H1 (cell line): ENCODE measurements at regions not wholly inside any gene's neighbourhood (a gene's known extent, or its start where the extent isn't known, plus 50 kb on each side); places are given as distances from the start of the nearest gene placed in this dataset.
"Not testable (repeated sequence)": the region's sequence is repeated elsewhere in the genome, so short reads cannot be mapped to it uniquely, and the experiment has no call there.

ENCODE experiments used
- CTCF ChIA-PET: fragments of 300-600 bp; sonication (Branson Sonifier 250); formaldehyde crosslinking; loops from one replicate; lab custom pipeline; 2021; ENCODE audit not compliant: partially characterized antibody; lab: Charles Lee
- POLR2A ChIA-PET: fragments of 300-600 bp; sonication (Branson Sonifier 250); formaldehyde crosslinking; loops from one replicate; lab custom pipeline; 2021; ENCODE audit warnings: inconsistent platforms; ENCODE audit not compliant: partially characterized antibody; lab: Charles Lee
- DNase-seq, 2 experiments: peaks; one replicate each; pipeline versions ENCODE4 v3.0.0 to v3.0.0-alpha.2; 2010 to 2022; ENCODE audit warnings: low spot score in 2 of 2, low read depth in 1 of 2, mixed read lengths in 1 of 2
- FAIRE-seq: peaks from 2 replicates; lab custom pipeline; 2011; peaks lifted over from hg19 to GRCh38; lab: Jason Lieb, UNC
- H2AFZ ChIP-seq: 2 replicates; pipeline ENCODE4 v1.8.1; 2012; ENCODE audit warnings: low read length, inconsistent platforms
- H2AK5ac ChIP-seq: 2 replicates; pipeline ENCODE4 v1.6.1; 2013; ENCODE audit warnings: low read depth, low read length
- H2BK120ac ChIP-seq: replicated peaks from 2 replicates; pipeline ENCODE3; 2013; ENCODE audit warnings: low read depth, low read length, inconsistent platforms
- H2BK12ac ChIP-seq: 2 replicates; pipeline ENCODE4 v1.6.1; 2013; ENCODE audit warnings: low read depth, low read length
- H2BK15ac ChIP-seq: 2 replicates; pipeline ENCODE4 v1.6.1; 2013; ENCODE audit warnings: low read length
- H2BK20ac ChIP-seq: 2 replicates; pipeline ENCODE4 v1.6.1; 2013; ENCODE audit warnings: low read length
- H2BK5ac ChIP-seq: 2 replicates; pipeline ENCODE4 v1.6.1; 2013; ENCODE audit warnings: low read depth, low read length
- H3K14ac ChIP-seq: 2 replicates; pipeline ENCODE4 v1.6.1; 2013; ENCODE audit warnings: inconsistent platforms; ENCODE audit not compliant: insufficient read length
- H3K18ac ChIP-seq: 2 replicates; pipeline ENCODE4 v1.6.1; 2013; ENCODE audit warnings: low read length; ENCODE audit errors: extremely low read depth
- H3K23ac ChIP-seq: 2 replicates; pipeline ENCODE4 v1.6.1; 2013; ENCODE audit warnings: inconsistent platforms; ENCODE audit not compliant: insufficient read length
- H3K23me2 ChIP-seq: 2 replicates; pipeline ENCODE4 v1.6.1; 2013; ENCODE audit warnings: low read depth, low read length
- H3K27ac ChIP-seq: 2 replicates; pipeline ENCODE4 v1.6.1; 2011; ENCODE audit warnings: low read depth, low read length, inconsistent platforms
- H3K27me3 ChIP-seq, 4 experiments: replicated peaks in 1 of 4; 1 replicate in 1 of 4; 2 replicates in 3 of 4; pipeline versions ENCODE4 v1.6.1 to v1.8.1; 2011 to 2013; ENCODE audit warnings: low read length in 3 of 4, mild to moderate bottlenecking in 3 of 4, inconsistent platforms in 2 of 4, mixed read lengths in 2 of 4, moderate library complexity in 1 of 4; ENCODE audit not compliant: control insufficient read depth in 3 of 4, insufficient read depth in 3 of 4; ENCODE audit errors: extremely low read depth in 1 of 4
- H3K36me3 ChIP-seq, 4 experiments: 2 replicates each; pipeline versions ENCODE4 v1.6.1 to v1.8.1; 2011 to 2013; ENCODE audit warnings: mild to moderate bottlenecking in 4 of 4, low read length in 3 of 4, moderate library complexity in 2 of 4, control low read depth in 1 of 4, inconsistent platforms in 1 of 4; ENCODE audit not compliant: insufficient read depth in 4 of 4, control insufficient read depth in 2 of 4
- H3K4ac ChIP-seq: replicated peaks from 2 replicates; pipeline ENCODE3; 2013; ENCODE audit warnings: low read length, low read depth, mixed read lengths, inconsistent platforms; ENCODE audit not compliant: insufficient read length
- H3K4me1 ChIP-seq, 4 experiments: replicated peaks in 1 of 4; 1 replicate in 1 of 4; 2 replicates in 3 of 4; pipeline versions ENCODE4 v1.6.1 to v1.8.1; 2011 to 2013; ENCODE audit warnings: low read length in 3 of 4, inconsistent platforms in 2 of 4, mixed read lengths in 1 of 4; ENCODE audit not compliant: insufficient read depth in 4 of 4, control insufficient read depth in 3 of 4
- H3K4me2 ChIP-seq, 2 experiments: 2 replicates each; pipeline versions ENCODE4 v1.6.1 to v1.8.1; 2011 to 2013; ENCODE audit warnings: low read depth in 2 of 2, low read length in 2 of 2, control low read depth in 1 of 2, inconsistent platforms in 1 of 2, mild to moderate bottlenecking in 1 of 2; ENCODE audit not compliant: insufficient read depth in 1 of 2
- H3K4me3 ChIP-seq, 4 experiments: fragments of 200-600, 300-600 bp in 1 of 4; sonication (generic), shearing (Covaris generic), sonication (Bioruptor Twin) in 1 of 4; 2 replicates each; pipeline versions ENCODE4 v1.5.1 to v1.8.1; 2011 to 2016; ENCODE audit warnings: low read length in 4 of 4, low read depth in 3 of 4, control low read depth in 2 of 4, inconsistent platforms in 2 of 4, mild to moderate bottlenecking in 2 of 4, mixed read lengths in 1 of 4, moderate library complexity in 1 of 4; ENCODE audit not compliant: insufficient read depth in 2 of 4; ENCODE audit errors: extremely low read depth in 1 of 4
- H3K56ac ChIP-seq: replicated peaks from 2 replicates; pipeline ENCODE3; 2013; ENCODE audit warnings: low read depth, mild to moderate bottlenecking, mixed read lengths, low read length, inconsistent platforms; ENCODE audit not compliant: insufficient read length
- H3K79me1 ChIP-seq: 2 replicates; pipeline ENCODE4 v1.6.1; 2013; ENCODE audit warnings: low read depth, low read length, control low read depth
- H3K79me2 ChIP-seq, 2 experiments: 2 replicates each; pipeline versions ENCODE4 v1.6.1 to v1.8.1; 2012 to 2013; ENCODE audit warnings: low read length in 2 of 2, mild to moderate bottlenecking in 2 of 2, inconsistent platforms in 1 of 2; ENCODE audit not compliant: insufficient read depth in 2 of 2, control insufficient read depth in 1 of 2
- H3K9ac ChIP-seq, 4 experiments: replicated peaks in 1 of 4; 1 replicate in 1 of 4; 2 replicates in 3 of 4; pipeline versions ENCODE4 v1.6.1 to v1.8.1; 2011 to 2013; ENCODE audit warnings: low read depth in 3 of 4, low read length in 3 of 4, control low read depth in 2 of 4, mild to moderate bottlenecking in 2 of 4, moderate library complexity in 2 of 4, inconsistent platforms in 1 of 4; ENCODE audit errors: extremely low read depth in 1 of 4
- H3K9me3 ChIP-seq, 2 experiments: 2 replicates each; pipeline versions ENCODE4 v1.6.1 to v1.8.1; 2012 to 2013; ENCODE audit warnings: mild to moderate bottlenecking in 2 of 2, moderate library complexity in 2 of 2, control low read depth in 1 of 2, inconsistent platforms in 1 of 2, low read depth in 1 of 2, low read length in 1 of 2, mixed read lengths in 1 of 2; ENCODE audit not compliant: insufficient read depth in 2 of 2
- H4K20me1 ChIP-seq, 2 experiments: replicated peaks in 1 of 2; 2 replicates each; pipeline versions ENCODE3 to v1.8.1; 2011 to 2013; ENCODE audit warnings: inconsistent platforms in 2 of 2, low read length in 2 of 2, mild to moderate bottlenecking in 1 of 2; ENCODE audit not compliant: insufficient read depth in 2 of 2, control insufficient read depth in 1 of 2
- H4K5ac ChIP-seq: 2 replicates; pipeline ENCODE4 v1.6.1; 2013; ENCODE audit warnings: low read length, low read depth, mixed read lengths, inconsistent platforms; ENCODE audit not compliant: insufficient read length
- H4K8ac ChIP-seq: 2 replicates; pipeline ENCODE4 v1.8.0; 2013; ENCODE audit warnings: mild to moderate bottlenecking, moderate library complexity, low read length, inconsistent platforms; ENCODE audit not compliant: insufficient read depth; ENCODE audit errors: extremely low read depth
- H4K91ac ChIP-seq: replicated peaks from 2 replicates; pipeline ENCODE3; 2013; ENCODE audit warnings: low read length, mixed read lengths, inconsistent platforms; ENCODE audit not compliant: insufficient read length
- WGBS, 2 experiments: shearing (Covaris generic) in 1 of 2; methylation state at CpG; one replicate each; pipeline versions ENCODE4 v1.1.6 to v1.1.7; 2013 to 2015; ENCODE audit warnings: low lambda C conversion rate in 2 of 2, mixed read lengths in 2 of 2, inconsistent platforms in 1 of 2, low coverage in 1 of 2, missing lambda C conversion rate in 1 of 2; ENCODE audit not compliant: insufficient replicate concordance in 2 of 2, insufficient coverage in 1 of 2, insufficient read length in 1 of 2; ENCODE audit errors: extremely low coverage in 1 of 2, missing lambda C conversion rate in 1 of 2; 5-methylcytosine and 5-hydroxymethylcytosine counted together

DNA sequence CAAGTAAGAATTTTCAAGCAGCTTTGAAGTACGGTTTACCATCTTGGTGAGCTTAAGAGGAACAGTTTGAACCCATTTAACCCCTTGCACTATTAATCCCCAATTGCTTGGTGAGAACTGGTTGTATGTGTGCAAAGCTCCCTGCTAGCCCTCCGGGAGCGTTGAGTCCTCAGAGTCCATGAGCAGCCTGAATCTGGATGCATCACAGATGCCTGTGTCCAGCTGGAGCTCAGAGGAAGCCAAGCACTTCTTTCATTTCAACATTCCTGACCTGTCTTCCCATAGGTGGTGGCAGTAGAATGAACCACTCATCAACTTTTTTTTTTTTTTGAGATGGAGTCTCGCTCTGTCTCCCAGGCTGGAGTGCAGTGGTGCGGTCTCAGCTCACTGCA is 199.9 kb upstream of the IRF2BP2 start:
- H4K91ac ChIP-seq, H4K5ac ChIP-seq, DNase-seq, CTCF ChIA-PET, H3K23ac ChIP-seq, H3K4me1 ChIP-seq, H3K27ac ChIP-seq, H2BK20ac ChIP-seq, H2BK5ac ChIP-seq, H3K36me3 ChIP-seq, H3K9me3 ChIP-seq, H3K4me2 ChIP-seq, H3K79me1 ChIP-seq, H4K20me1 ChIP-seq, H3K4me3 ChIP-seq, H3K79me2 ChIP-seq, H2AFZ ChIP-seq, H2AK5ac ChIP-seq, H2BK120ac ChIP-seq, H2BK12ac ChIP-seq, H4K8ac ChIP-seq, POLR2A ChIA-PET, FAIRE-seq, H3K27me3 ChIP-seq, H3K18ac ChIP-seq, H3K4ac ChIP-seq, H3K14ac ChIP-seq, H3K56ac ChIP-seq, H3K9ac ChIP-seq, H3K23me2 ChIP-seq, H2BK15ac ChIP-seq: not testable (repeated sequence)
- 89% methylated on average over 3 of the region's 5 CpGs; no CpG with 5 or more reads in 1 of the 2 experiments for WGBS, 2 experiments

DNA sequence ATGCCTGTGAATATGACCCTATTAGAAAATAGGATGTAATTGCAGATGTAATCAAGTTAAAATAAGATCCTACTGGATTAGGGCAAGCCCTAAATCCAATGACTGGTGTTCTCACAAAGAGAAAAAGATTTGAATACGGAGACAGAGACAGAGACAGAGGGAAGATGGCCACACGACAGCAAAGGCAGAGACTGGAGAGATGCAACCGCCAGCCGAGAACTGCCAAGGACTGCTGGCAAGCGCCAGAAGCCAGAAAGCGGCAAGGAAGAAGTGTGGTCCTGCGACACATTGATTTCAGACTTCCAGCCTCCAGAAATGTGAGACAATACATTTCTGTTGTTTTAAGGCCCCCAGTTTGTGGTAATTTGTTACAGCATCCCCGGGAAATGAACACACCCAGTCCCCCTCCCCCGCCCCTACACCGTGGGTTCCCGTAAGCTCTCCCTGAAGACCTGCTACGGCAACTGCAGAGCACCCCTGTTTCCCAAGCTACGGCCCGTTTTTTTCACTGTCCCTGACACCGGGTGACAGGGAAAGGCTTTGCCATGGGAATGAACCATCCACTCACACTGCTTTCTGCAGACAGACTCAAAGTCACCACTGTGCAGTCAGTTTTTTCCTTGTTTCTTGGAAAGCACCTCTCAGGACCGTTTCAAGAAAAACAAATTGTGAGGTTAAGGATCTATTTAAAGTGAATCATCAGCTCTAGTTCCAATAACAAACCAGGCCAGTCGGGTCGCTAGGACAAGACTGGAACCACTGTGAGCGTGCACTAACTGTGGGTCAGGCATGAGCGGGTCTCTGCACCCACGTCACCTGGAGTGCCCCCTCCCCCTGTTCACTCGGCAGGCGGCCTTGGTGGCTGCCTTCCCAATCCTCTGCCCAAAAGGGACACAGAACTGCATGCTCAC is 199.2 kb upstream of the IRF2BP2 start:
- H2BK12ac ChIP-seq, H3K79me1 ChIP-seq, DNase-seq, H3K56ac ChIP-seq, H2BK15ac ChIP-seq, H3K9me3 ChIP-seq, H3K4me1 ChIP-seq, POLR2A ChIA-PET, H4K91ac ChIP-seq, H3K4me3 ChIP-seq, H3K4me2 ChIP-seq, H4K8ac ChIP-seq, H4K20me1 ChIP-seq, H2BK20ac ChIP-seq, H3K14ac ChIP-seq, H3K36me3 ChIP-seq, H2BK5ac ChIP-seq, H2AFZ ChIP-seq, H3K4ac ChIP-seq, H4K5ac ChIP-seq, H3K9ac ChIP-seq, H3K27ac ChIP-seq, H2AK5ac ChIP-seq, H3K23me2 ChIP-seq, H3K27me3 ChIP-seq, H3K79me2 ChIP-seq, H3K23ac ChIP-seq, H3K18ac ChIP-seq, FAIRE-seq, CTCF ChIA-PET, H2BK120ac ChIP-seq: not testable (repeated sequence)
- WGBS, 2 experiments: 87% methylated on average over 14 of the region's 23 CpGs; no CpG with 5 or more reads in 1 of the 2 experiments
